ENCODE measurements at regions not wholly inside any gene's neighbourhood (a gene's known extent, or its start where the extent isn't known, plus 50 kb on each side); places are given as distances from the start of the nearest gene placed in this dataset.

DNA sequence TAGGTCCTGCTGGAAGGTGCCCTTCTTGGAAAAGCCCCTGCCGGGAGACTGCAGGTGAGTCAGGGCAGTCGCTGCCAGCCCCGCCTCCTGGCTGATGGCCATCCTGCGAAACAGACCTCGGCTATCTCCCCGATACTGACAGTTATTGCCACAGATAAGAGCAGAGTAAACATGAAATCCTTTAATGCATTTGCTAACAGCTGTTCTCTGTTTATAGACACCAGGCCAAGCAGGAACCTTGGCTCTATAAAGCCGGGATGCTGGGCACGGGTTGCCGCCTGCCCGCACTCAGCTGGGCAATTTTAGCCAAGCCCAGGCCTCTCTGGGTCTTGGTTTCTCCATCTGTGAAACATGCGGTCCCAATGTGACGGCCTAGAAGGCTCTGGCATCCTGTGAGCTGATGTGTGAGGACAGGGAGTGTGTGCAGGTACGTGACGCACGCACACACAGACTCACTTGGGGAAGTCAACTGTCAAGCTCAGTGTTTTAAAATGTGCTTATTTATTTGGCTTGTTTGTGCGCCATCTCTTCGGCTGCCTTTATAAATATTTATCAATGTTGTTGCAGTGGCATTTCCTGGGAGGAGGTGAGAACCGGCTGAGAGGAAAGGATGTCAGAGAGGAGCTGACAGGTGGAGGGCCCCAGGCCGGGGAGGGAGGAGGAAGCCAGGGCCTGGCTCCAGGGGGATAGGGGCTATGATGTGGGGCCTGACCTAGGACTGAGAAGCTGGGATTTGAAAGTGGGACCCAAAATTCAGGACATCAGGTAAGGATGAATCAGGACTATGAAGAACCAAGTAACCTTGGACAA is 50.8 kb upstream of the PRR23E start:
- H3K36me3 ChIP-seq (ENCODE audit: insufficient read depth, low read length): no peaks in the 10 kb centered on the region
- FAIRE-seq (no peak), DNase-seq (ENCODE audit: low read depth) (no peak)
- H3K4me1 ChIP-seq (ENCODE audit: insufficient read depth, low read length): no peaks in the 10 kb centered on the region
- no peaks in the 10 kb centered on the region for H4K20me1 ChIP-seq (ENCODE audit: insufficient read depth, low read length)
- Mint-ChIP-seq H3K4me1 (ENCODE audit: low read depth, unreplicated experiment) (peaks cover 5% of the 10 kb centered on the region), H3K36me3 (ENCODE audit: low read depth, unreplicated experiment) (no peaks in the 10 kb centered on the region), H3K4me3 (ENCODE audit: unreplicated experiment) (no peak overlapping the region), H3K27ac (ENCODE audit: unreplicated experiment) (no peak overlapping the region), H3K27me3 (ENCODE audit: low read depth, unreplicated experiment) (peaks cover 47% of the 10 kb centered on the region), H3K9me3 (ENCODE audit: unreplicated experiment) (peaks cover 2% of the 10 kb centered on the region)
- H3K27me3 ChIP-seq (ENCODE audit: insufficient read depth, low read length): peaks cover 4% of the 10 kb centered on the region
- H3K4me2 ChIP-seq (ENCODE audit: low read length): no peak overlapping the region
- no peak overlapping the region for H3K4me3 ChIP-seq (ENCODE audit: insufficient read depth, low read depth, low read length)
- no peak for TF ChIP-seq EZH2 (IDR thresholded peaks at IDR 0.05; ENCODE audit: insufficient read depth, low read length)
- TF ChIP-seq, protein P1, sequence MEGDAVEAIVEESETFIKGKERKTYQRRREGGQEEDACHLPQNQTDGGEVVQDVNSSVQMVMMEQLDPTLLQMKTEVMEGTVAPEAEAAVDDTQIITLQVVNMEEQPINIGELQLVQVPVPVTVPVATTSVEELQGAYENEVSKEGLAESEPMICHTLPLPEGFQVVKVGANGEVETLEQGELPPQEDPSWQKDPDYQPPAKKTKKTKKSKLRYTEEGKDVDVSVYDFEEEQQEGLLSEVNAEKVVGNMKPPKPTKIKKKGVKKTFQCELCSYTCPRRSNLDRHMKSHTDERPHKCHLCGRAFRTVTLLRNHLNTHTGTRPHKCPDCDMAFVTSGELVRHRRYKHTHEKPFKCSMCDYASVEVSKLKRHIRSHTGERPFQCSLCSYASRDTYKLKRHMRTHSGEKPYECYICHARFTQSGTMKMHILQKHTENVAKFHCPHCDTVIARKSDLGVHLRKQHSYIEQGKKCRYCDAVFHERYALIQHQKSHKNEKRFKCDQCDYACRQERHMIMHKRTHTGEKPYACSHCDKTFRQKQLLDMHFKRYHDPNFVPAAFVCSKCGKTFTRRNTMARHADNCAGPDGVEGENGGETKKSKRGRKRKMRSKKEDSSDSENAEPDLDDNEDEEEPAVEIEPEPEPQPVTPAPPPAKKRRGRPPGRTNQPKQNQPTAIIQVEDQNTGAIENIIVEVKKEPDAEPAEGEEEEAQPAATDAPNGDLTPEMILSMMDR (IDR thresholded peaks at IDR 0.05; ENCODE audit: insufficient read depth, low read depth, low read length): no peak
- no peak overlapping the region for H3K27ac ChIP-seq (ENCODE audit: low read depth, low read length)
- H3K9ac ChIP-seq (ENCODE audit: low read length): no peak overlapping the region
- no peaks in the 10 kb centered on the region for H3K9me3 ChIP-seq (ENCODE audit: insufficient read depth, low read depth, low read length)
- no peak overlapping the region for H2AFZ ChIP-seq (ENCODE audit: low read depth, low read length)
- no peaks in the 10 kb centered on the region for H3K79me2 ChIP-seq (ENCODE audit: insufficient read depth, low read length)

Data from astrocyte (in vitro differentiated cells and primary cell).